Islet precursor cell (in vitro differentiated cells): ENCODE measurements at regions not wholly inside any gene's neighbourhood (a gene's known extent, or its start where the extent isn't known, plus 50 kb on each side); places are given as distances from the start of the nearest gene placed in this dataset.
"Not testable (repeated sequence)": the region's sequence is repeated elsewhere in the genome, so short reads cannot be mapped to it uniquely, and the experiment has no call there.

Source experiments
- DNase-seq: peaks from one replicate; pipeline ENCODE4 v3.0.0-alpha.2; 2018

GRCh38 chr9:81741103-81741502 is 51.8 kb upstream of the TLE1 start:
- DNase-seq = no peak

GRCh38 chr9:81748091-81748490 is 58.7 kb upstream of the TLE1 start:
- no peak for DNase-seq

GRCh38 chr9:81753436-81753835 is 64.1 kb upstream of the TLE1 start:
- no peak for DNase-seq

GRCh38 chr9:81754245-81754644 is 64.9 kb upstream of the TLE1 start:
- no peak for DNase-seq

- DNase-seq = no peak
Measured at GRCh38 chr9:81755721-81756120, 66.4 kb upstream of the TLE1 start.

GRCh38 chr9:81756561-81756960 is 67.2 kb upstream of the TLE1 start:
- no peak for DNase-seq

GRCh38 chr9:81758123-81758797 is 68.9 kb upstream of the TLE1 start:
- DNase-seq = no peak

GRCh38 chr9:81759680-81760215 is 70.4 kb upstream of the TLE1 start:
- DNase-seq = peak; percentile 81

GRCh38 chr9:81767921-81768320 is 78.6 kb upstream of the TLE1 start:
- no peak for DNase-seq

- peak; percentile 56 for DNase-seq
Measured at GRCh38 chr9:81771571-81771970, 82.2 kb upstream of the TLE1 start.

- no peak for DNase-seq
Measured at GRCh38 chr9:81772144-81772543, 82.8 kb upstream of the TLE1 start.

- no peak for DNase-seq
Measured at GRCh38 chr9:81776390-81776789, 87.0 kb upstream of the TLE1 start.

GRCh38 chr9:81776834-81777233 is 87.5 kb upstream of the TLE1 start:
- no peak for DNase-seq

- no peak for DNase-seq
Measured at GRCh38 chr9:81777482-81777881, 88.1 kb upstream of the TLE1 start.

GRCh38 chr9:81782313-81782995 is 93.1 kb upstream of the TLE1 start:
- DNase-seq = no peak

- DNase-seq = no peak
Measured at GRCh38 chr9:81787747-81788632, 98.6 kb upstream of the TLE1 start.

GRCh38 chr9:81789721-81790120 is 100.4 kb upstream of the TLE1 start:
- DNase-seq = no peak

GRCh38 chr9:81790166-81790565 is 100.8 kb upstream of the TLE1 start:
- no peak for DNase-seq

GRCh38 chr9:81791076-81791475 is 101.7 kb upstream of the TLE1 start:
- no peak for DNase-seq

- DNase-seq = no peak
Measured at GRCh38 chr9:81798606-81799005, 109.3 kb upstream of the TLE1 start.

GRCh38 chr9:81801190-81801589 is 111.8 kb upstream of the TLE1 start:
- DNase-seq = peak; percentile 71

GRCh38 chr9:81804306-81804705 is 115.0 kb upstream of the TLE1 start:
- no peak for DNase-seq

- not testable (repeated sequence) for DNase-seq
Measured at GRCh38 chr9:81811688-81812087, 116.5 kb upstream of the SPATA31D4 start.

GRCh38 chr9:81814401-81814793 is 113.8 kb upstream of the SPATA31D4 start:
- no peak for DNase-seq
